Urothelium cell line (cell line): ENCODE measurements at regions not wholly inside any gene's neighbourhood (a gene's known extent, or its start where the extent isn't known, plus 50 kb on each side); places are given as distances from the start of the nearest gene placed in this dataset.
A peak's percentile ranks its signal among the peaks of the same experiment; 100 is the strongest.

Experiments used
- DNase-seq: peaks from one replicate; pipeline ENCODE4 v3.0.0; 2011; ENCODE audit warnings: low spot score, mixed read lengths
- FAIRE-seq: peaks from 2 replicates; lab custom pipeline; 2011; peaks lifted over from hg19 to GRCh38; lab: Jason Lieb, UNC

GRCh38 chr22:22391543-22391942, 117.0 kb downstream of the ZNF280B start:
- DNase-seq (no peak), FAIRE-seq (no peak)

- DNase-seq (no peak), FAIRE-seq (no peak)
Measured at GRCh38 chr22:22392131-22392530, 116.4 kb downstream of the ZNF280B start.

GRCh38 chr22:22394591-22394990, 114.0 kb downstream of the ZNF280B start:
- peak; percentile 68 for FAIRE-seq

GRCh38 chr22:22395245-22395644, 113.3 kb downstream of the ZNF280B start:
- no peak for DNase-seq
- peak; percentile 76 for FAIRE-seq

More at GRCh38 chr22:22394591-22394990, 114.0 kb downstream of the ZNF280B start:
- DNase-seq, result no peak

DNA sequence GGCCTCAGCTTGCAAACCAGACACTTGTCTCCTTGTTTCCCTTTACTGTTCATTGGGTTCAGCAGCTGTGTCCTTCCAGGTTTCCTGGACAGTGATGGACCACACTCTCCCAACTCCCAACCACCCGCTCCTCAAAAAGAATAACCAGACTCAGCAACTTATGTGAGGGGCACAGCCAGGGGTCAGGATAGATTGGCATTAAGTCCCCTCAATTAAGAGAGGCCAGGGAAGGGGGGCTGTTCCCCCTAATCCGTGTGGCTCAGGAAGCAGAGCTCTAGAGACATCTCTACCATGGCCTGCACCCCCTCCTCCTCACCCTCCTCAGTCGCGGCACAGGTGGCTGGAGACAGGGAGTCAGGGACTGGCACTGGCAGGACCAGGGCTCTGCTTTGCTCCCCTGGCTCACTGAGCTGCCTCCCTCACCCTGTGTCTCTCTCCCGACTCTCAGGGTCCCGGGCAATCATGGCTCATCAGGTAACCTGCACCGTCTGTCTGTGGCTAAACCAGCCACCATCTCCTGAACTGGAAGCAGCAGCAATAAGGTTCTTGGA, 111.7 kb downstream of the ZNF280B start:
- FAIRE-seq (peak; percentile 50), DNase-seq (no peak)

DNA sequence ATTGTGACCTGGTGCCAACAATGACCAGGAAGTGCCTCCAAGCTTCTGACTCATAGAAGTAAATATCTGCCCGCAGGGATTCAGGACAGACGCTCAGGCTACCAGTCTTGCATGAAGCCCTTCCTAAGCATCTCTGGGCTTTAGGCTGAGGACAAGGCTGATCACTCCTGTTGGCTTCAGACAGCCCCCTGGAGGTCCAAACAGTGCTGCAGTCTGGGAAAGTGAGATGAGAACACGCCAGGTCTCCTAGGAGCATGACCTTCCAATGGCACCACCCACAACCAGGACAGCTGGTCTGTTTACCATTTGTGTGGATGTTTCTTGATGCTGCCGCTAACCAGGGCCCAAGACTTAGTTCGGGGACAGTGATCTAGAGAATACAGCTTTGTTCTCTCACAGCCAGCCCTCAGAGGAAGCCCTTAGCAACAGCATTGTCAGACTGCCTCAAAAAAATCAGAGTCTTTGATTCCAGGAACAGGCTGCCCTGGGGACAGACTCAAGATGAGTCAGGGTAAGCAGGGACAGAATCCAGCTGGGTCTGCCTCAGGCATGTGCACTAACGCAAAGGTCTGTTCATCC, 111.2 kb downstream of the ZNF280B start:
- FAIRE-seq, result peak; percentile 74
- peak; percentile 69 for DNase-seq

GRCh38 chr22:22397875-22398524, 110.5 kb downstream of the ZNF280B start:
- FAIRE-seq (no peak), DNase-seq (no peak)

GRCh38 chr22:22398530-22399327, 109.8 kb downstream of the ZNF280B start:
- no peak for DNase-seq
- no peak for FAIRE-seq

DNA sequence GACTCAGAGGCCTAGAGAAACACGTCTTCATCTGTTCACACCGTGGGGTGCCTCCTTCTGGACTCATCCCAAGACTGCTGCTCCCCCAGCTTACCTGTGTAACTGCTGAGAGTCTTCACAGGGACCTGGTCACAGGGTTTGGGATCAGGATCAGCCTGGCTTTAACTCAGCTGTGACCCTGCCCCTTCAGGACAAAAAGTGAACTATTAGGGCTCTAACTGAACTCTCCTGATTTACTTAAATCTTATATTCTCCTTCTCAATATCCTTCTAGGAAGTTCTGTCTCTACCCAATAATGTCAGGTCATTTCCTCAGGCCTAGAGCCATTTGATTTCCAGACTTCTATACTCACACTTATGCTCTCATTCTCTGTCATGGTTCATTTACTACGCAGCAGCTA, 108.4 kb downstream of the ZNF280B start:
- FAIRE-seq (no peak), DNase-seq (no peak)

GRCh38 chr22:22400964-22401363, 107.6 kb downstream of the ZNF280B start:
- no peak for FAIRE-seq
- no peak for DNase-seq

- DNase-seq (no peak), FAIRE-seq (no peak)
Measured at GRCh38 chr22:22401381-22401780, 107.2 kb downstream of the ZNF280B start.

- FAIRE-seq, result no peak
Measured at GRCh38 chr22:22403306-22403705, 105.2 kb downstream of the ZNF280B start.

DNA sequence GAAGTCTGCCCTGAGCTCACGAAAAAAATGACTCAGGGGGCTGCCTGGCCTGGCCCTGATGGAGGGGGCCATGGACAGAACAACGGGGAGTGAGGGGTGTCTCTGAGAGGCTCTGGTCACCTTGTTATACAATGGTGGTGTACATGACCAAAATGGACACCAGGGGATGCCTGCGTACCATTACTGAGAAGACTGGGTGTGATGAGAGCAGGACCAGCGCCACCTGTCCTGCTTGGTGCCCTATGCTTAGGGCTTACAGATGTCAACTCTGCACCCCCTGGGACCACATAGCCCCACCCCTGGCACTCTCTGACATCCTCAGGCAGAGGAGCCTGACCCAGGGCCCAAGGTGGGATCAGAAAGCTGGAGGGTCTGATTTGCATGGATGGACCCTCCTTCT, 104.8 kb downstream of the ZNF280B start:
- peak; percentile 96 for FAIRE-seq
- DNase-seq, result no peak

More at GRCh38 chr22:22403306-22403705, 105.2 kb downstream of the ZNF280B start:
- no peak for DNase-seq

GRCh38 chr22:22404598-22405284, 103.8 kb downstream of the ZNF280B start:
- DNase-seq (no peak), FAIRE-seq (no peak)

GRCh38 chr22:22406445-22407027, 102.0 kb downstream of the ZNF280B start:
- no peak for DNase-seq
- FAIRE-seq, result peak; percentile 75

DNA sequence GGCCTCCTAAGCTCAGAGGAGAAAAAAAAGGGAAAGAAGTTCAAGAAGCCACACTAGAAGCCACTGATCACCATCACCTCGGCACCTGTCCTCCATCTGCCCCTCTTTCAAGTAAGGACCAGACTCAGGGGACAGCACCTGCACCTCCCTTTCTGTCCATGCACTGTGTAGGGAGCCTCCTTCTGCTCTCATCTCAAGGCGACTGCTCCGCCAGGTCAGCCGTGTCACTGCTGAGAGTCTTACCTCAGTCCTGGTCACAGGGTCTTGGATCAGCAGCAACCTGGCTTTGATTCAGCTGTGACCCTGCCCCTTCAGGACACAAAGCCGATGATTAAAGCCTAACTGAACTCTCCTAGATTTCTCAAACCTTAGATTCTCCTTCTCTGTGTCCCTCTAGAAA, 101.5 kb downstream of the ZNF280B start:
- DNase-seq (no peak), FAIRE-seq (no peak)

DNA sequence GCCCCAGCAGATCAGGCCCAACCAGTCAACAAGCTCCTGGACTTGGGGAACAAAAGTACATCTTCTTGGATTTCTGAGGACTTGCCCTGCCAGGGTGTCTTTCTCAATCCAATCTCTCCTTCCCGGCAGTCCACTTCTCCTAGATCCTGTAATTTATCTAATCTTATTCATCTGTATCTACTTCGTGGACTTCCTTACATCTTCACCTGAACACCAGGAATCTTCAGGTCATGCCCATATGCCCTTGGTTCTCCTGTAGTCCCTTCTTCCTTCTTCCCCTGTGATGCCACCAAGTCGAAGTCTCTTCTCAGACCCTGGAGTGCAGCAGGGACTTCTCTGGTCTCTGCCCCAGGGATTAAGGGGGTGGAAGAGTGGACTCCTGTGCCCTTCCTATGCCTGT, 100.3 kb downstream of the ZNF280B start:
- no peak for FAIRE-seq
- no peak for DNase-seq

DNA sequence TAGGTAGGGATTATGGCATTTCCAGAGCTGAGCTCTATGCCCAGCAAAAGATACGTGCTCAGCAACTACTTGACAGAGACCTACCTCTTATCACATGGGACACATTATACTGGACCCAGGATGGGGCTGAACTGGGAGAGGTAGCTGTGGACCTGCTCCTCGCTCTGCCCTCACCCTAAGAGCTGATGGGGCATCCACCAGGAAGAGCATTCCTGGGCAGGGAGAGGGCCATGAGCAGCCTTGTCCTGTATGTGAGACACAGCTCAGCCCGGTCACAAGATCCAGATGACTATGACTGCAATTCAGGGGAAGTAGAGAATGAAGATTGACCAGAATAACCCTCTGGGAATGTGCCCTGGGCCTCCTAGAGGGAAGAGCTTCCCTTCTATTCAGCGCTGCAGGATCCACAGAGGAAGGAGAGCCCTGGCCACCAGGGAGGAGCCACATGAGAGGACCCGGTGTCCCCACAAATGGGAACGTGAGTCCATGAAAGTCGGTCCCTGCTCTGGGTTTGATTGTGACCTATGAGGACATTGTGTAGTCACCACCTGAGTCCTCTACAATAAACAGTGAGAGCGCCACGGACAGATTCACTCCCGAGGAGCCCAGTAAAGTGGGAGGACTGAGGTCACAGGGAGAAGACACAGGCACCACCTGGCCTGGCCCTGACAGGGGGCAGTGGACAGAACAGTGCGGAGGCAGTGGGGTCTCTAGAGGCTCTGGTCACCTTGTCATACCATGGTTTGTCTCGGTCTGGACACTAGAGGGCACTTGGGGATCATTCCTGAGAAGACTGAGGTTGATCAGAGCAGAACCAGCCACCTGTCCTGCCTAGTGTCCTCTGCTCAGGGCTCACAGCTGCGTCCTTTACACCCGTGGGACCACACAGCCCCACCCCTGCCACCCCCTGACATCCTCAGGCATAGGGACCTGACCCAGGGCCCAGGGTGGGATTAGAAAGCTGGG, 99.5 kb downstream of the ZNF280B start:
- peak; percentile 95 for FAIRE-seq
- DNase-seq, result peak; percentile 77

GRCh38 chr22:22410121-22410520, 98.4 kb downstream of the ZNF280B start:
- FAIRE-seq, result no peak
- DNase-seq, result no peak
